HG03045 (cell line): ENCODE measurements at regions not wholly inside any gene's neighbourhood (a gene's known extent, or its start where the extent isn't known, plus 50 kb on each side); places are given as distances from the start of the nearest gene placed in this dataset.

Experiments used
- ATAC-seq: cut with Tn5 transposase; IDR thresholded peaks from one replicate; pipeline ENCODE4 v1.9.1; 2021; ENCODE audit warnings: mild to moderate bottlenecking, moderate library complexity; ENCODE audit not compliant: unreplicated experiment

DNA sequence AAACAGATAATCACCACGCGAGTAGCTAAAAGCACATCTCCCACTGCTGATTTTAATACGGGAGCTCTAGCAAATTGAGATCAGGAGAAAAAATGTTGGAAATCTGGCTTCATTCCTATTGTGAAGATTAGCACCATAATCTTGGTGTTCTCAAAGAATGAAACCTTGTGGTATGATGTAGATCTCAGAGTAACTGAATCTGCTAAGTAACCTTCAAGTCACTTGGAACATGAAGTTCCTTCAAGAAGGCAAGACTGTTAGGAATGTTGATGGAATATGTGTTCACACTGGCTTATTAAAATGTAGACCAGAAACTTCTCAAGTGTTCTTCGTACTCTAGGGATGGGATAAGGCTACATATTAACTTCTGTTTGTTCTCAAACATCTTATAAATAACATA, 117.4 kb upstream of the CHRM3 start:
- no peak for ATAC-seq

DNA sequence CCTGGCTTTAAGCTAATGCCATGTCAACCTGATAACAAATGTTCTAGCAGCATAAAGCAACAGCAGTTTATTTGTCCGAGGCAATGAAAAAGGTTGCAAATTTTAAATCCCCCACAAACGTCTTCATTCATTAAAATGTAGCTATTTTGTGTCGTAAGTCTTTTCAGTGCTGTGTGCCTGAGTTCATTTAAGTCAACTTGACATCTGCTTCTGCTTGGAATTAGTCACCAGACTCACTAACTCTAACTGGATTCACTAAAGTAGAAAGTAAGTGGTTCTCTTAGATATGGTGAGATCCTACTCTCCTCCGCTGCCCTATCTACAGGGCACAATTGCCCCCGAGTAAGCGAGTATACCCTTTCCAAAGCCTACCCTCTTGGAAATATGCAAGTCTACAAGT, 118.4 kb upstream of the CHRM3 start:
- ATAC-seq: no peak

DNA sequence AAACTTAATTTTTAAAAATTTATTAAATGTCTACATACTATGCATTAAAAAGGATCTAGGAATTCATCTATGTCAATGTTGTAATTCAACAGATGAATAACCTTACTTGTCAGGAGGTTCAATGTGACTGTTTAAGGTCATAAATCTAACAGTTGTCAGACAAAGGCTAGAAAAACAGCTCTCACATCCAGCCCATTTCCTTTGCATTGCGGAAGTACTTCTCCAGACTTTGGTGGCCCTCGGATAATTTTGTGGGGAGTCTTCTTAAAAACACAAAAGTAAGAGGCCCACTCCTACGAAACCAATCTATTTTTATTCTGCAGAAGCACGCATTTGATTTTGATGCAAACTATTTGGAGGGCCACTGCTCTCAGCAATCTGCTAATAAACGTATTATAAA, 122.6 kb upstream of the CHRM3 start:
- no peak for ATAC-seq

DNA sequence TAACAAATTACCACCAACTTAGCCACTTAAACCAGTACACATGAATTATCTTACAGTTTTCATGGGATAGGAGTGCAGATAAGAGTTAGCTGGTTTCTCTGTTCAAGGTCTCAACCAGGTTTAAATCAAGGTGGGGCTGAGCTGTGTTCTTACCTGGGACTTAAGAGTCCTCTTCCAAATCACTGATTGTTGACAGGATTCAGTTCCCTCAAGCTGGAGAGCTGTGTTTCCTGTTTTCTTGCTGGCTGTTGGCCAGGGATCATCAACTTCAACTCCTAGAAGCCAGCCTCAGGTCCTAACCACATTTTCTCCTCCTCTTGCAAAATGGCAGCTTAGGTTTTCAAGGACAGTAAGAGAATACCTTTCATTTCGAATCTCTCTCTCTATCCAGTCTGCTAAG, 123.8 kb upstream of the CHRM3 start:
- no peak for ATAC-seq

DNA sequence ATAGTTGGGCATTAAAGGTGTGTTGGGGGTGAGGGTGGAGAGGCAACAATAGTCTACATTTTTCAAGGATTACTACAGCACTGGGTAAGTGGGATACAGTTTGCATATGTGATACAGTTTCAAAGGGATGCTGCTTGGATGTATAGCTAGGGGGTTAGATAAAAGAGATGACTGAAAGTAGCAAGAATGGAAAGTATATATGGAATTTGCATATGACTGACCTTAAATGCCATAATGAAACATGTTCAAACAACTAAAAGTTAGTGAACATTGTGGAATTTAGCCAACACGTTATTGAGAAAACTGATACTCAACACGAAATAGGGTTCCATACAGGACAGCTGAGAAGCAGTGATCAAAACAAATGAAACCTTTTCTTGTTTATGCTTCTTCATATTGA, 124.8 kb upstream of the CHRM3 start:
- ATAC-seq: no peak

DNA sequence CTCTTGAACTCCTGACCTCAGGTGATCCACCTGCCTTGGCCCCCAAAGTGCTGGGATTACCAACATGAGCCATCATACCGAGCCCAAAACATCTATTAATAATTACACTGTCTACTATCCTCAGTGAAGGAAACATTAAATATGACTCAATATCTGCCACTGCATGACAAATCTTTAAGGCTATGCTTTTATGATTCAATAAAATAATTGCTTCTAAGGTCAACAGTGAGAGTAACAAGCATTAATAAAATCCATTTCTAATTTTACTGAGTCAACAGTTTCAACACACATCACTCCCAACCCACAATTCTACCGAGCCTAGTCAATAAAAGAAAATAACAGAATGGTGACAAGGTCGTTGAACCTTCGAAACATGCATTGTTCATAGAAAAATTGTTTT, 125.5 kb upstream of the CHRM3 start:
- no peak for ATAC-seq

DNA sequence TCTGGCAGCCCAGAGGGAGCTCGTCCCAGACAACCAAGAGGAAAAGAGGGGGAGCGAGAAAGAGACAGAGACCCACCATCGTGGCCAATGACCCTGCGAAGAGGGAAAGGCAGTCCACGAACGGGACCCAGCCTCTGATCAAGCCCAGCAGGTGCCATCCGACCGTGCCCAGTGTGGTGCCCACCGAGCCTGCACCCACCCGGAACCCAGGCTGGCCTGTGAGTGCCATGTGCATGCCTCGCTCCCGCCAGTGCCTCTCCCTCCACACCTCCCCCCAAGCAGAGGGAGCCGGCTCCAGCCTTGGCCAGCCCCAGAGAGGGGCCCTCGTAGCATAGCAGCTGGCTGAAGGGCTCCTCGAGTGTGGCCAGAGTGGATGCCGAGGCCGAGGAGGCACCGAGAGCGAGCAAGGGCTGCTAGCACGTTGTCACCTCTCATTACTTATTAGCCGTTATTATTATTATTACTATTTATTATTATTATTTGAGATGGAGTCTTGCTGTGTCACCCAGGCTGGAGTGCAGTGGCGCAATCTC, 130.7 kb upstream of the CHRM3 start:
- ATAC-seq: no peak

DNA sequence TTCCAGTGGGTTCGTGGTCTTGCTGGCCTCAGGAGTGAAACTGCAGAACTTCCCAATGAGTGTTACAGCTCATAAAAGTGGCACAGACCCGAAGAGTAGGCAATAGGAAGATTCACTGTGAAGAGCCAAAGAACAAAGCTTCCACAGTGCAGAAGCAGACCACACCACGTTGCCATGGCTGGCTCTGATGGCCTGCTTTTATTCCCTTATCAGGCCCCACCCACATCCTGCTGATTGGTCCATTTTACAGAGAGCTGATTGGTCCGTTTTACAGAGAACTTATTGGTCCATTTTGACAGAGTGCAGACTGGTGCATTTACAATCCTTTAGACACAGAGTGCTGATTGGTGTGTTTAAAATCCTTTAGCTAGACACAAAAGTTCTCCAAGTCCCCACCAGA, 131.4 kb upstream of the CHRM3 start:
- ATAC-seq: no peak

DNA sequence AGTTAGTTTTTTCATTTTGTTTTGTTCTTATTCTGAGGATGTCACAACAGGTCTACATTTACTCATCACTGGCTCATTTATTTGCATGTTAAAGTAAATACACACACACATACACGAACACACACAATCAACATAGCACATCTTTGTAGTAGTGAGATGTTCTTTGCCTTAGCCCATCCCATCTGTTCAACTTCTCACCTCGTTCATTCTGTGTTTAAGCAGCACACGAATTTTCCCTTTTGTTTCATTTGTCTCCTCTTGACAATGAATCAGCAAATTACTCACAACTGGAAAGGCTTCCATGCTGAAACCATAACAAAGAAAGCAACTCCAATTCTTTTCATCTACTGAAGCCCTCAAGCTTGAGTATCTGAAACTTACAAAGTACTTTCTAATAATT, 133.3 kb upstream of the CHRM3 start:
- no peak for ATAC-seq

DNA sequence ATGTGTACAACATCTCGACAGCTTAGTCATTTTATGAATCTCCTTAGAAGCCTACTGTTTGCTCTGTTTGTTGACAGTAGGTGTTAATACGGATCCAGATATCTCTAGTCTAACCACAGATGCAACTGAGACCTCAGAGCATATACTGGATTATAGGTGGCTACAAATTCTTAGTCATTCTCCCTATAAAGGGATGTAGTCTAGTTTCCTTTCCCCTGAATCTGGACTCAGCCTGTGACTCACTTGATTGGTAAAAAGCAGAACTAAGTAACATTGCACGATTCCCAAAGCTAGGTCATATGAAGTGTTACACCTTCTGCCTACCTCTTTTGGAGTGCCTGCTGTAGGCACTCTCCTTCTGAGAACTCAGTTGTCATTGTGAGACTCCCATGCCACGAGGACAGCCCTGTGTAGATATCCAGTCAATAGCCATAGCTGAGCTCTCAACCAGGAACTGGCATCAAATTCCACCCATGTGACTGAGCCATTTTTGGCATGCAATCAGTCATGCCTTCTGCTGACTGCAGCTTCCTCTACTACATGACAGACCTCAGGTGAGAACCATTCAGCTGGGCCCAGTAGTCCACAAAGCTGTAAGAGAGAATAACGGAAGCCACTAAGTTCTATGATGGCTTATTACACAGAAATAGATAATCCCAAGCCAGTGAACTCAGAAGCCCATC, 135.9 kb upstream of the CHRM3 start:
- no peak for ATAC-seq

DNA sequence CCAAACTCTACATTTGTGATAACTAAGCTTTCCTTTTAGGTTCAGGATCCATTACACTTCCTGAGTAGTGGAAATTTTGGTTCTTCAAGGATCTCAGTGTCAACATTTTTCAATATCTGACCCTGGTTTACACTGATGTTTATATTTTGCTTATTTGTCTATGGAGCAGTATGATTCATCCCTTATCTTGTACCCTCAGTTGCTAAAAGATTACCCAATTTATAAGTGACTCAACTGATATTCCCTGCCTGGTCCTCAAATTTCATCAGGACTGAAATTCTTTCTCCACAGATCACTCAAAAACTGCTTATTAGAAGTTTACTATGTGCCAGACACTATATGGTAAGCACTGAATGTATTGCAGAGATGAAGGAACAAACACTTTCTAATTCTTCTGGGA, 139.1 kb upstream of the CHRM3 start:
- ATAC-seq: no peak

DNA sequence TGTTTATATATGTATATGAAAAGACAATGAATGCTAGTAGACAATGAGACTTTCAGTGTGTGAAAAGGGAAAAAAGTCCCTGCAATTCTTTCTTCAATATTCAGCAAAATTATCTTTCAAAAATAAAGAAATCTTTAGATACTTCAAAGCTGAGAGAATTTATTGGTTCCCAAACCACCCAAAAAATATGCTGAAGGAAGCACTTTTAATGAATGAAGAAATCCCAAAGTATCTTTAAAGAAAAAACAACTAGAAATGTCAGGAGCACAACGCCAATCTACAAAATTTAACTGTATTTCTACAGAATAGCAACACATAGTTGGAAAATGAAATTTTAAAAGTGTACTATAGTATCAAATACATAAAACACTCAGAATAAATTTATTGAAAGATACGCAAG, 142.3 kb upstream of the CHRM3 start:
- no peak for ATAC-seq

DNA sequence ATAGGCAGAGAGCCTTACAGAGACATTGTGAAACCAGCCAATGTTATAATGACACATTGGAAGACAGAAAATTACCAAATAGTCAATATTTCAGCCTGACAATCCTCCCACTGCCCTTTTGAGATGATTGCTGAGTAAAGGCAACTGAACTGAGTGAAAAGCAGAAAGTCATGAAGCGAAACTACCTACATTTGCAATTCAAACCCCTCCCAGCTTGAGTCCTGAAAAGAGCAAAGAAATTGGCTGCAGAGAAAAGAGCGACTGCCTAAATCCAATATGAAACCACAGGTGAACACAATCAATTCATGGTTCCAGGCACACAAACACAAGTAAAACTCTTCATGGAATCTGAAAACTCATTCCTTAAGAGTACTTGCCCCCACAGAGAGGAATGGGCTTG, 143.4 kb upstream of the CHRM3 start:
- no peak for ATAC-seq

DNA sequence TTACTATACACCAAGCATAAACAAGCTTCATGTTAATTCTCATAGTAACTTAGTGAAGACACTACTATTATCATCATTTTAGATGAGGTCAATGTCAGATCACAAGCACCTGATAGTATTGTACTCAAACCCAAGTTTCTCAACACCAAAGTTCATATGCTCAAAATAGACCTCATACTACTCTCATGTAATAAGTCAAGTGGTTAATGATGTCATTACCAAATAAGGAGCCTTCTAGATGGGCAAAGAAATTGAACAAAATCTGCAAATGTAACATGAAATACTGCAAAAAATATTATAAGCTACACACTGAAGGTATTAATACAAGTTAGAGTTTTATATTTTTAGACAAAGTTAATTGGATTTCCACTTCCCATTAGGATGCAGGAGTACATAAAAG, 144.0 kb upstream of the CHRM3 start:
- ATAC-seq: no peak

DNA sequence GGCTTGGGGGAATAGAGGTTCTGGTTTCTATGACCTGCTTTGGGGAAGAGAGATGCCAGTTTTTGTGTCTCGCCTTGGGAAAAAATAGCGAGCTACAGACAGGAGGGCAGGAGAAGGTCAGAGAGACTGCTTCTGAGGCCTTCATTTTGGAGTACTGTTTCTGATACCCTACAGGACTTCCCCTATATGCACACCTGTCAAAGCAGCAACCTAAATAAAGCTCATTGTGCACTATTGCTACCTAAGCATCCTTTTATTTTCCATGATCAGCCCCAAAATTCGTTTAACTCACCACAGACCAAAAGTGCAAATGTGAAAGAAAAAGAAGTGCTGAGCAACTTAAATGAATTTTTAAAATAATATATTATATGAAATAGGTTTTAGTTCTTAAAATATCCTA, 145.6 kb upstream of the CHRM3 start:
- no peak for ATAC-seq

DNA sequence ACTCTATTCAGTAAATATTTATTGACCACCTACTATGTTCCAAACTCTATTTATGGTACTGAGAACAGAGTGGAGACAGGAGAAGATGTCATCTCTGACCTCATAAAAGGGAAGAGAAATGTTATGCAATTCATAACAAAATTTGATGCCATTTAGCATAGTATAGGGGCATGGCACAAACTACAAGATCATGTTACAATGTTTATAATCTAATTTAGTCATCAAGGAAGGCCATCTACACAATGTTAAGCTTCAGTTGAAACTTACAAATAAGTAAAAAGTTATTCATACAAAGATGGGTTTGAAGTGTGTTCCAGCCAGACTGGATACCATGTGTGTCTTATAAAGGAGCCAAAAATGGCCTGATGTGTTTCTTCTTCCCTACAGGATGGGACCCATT, 146.8 kb upstream of the CHRM3 start:
- ATAC-seq: no peak

DNA sequence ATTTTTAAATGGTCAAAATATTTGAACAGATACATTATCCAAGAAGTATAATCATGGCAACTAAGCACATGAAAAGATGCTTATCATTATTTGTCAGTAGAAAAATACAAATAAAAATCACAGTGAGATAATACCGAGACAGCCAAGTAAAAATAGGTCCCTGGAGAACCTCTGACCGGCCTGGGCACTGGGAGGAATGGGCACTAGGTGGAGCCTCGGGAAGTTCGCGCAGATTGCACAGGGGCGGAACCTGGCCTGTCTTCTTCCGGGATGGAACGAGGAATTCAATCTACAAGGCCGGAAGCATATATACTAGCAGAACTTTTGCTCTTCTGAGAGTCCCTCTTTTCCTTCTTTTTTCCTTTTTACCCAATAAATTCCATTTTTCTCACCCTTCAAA, 148.5 kb upstream of the CHRM3 start:
- ATAC-seq: no peak

DNA sequence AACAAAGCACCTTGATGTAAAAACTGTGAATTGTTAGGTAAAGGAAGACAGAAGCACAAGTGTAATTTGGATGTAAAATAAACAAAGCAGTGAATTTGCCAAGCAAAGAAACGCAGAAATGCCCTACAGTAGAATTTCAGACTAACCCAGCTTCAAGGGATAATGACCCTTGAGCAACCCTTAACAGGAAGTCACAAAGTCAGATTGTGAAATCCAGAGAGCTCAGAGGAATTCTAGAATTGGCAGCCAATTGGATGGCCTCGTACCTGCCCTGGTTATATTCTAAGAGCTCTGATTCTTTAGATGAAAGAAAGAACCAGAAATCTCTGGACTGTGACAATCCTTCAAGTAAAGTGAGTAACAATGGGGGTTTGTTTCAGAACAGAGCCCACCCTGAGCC, 152.7 kb upstream of the CHRM3 start:
- ATAC-seq: no peak

DNA sequence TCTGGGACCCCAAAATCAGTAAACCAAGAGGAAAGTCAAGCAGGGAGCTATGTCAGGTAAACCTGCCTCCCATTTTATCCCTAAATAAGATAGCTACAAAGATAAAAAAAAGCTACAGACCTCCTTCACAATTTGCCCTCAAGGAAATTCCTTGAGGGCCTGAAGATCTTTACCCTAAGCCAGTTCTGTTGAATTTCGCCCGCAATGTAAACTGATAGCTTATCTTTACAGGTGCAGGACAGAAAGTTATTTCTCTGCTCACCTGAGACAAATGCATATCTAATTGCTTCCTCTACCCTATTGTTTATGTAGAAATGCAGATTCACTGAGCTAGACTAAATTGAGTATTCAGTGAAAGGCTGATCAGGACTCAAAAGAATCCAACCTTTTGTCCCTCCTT, 153.4 kb upstream of the CHRM3 start:
- no peak for ATAC-seq

DNA sequence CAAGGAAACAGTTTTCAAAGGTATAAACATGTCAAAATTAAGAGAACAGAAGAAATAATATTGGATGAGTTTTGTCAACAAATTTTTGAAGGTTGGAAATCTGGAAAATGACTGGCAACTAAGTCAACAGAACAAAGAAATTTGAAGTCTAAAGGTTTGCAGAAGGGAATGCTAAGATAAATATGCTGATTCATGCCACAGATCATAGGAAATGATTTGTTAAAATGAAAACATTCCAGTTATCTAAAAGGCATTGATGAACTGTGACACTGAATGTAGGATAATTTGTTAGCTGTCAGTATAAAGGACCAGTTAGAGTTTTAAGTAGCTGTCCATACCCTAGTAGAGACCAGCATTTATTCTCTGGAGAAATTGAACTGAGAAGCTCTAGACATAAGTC, 157.9 kb upstream of the CHRM3 start:
- ATAC-seq: no peak

DNA sequence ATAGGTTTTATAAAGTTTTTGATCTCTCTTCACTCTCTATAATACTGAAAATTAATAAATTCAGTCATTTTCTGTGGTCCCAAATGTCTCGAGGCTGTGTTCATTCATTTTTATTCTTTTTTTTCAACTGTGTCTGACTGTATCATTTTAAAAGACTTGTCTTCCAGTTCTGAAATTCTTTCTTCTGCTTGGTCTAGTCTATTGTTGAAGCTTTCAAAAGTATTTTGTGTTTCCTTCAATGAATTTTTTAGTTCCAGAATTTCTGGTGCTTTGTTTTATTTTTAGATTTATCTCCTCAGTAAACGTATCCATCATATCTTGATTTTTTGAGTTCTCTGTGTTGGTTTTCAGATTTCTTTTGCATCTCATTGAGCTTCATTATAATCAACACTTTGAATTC, 161.0 kb upstream of the CHRM3 start:
- no peak for ATAC-seq

DNA sequence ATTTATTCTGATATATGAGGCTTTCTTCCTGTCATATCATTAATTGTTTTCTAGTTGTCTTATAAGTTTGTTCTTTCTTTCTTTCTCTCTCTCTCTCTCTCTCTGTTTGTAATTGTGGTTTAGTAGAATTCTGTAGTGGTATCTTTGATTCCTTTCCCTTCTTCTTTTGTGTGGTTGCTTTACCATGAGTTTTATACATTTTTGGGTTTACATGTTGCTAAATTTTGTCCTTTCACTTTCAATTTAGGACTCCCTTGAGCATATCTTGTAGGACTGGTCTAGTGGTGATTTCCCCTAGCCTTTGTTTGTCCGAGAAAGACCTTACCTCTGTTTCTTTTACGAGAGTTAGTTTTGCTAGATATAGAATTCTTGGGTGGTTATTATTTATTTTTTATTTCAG, 162.3 kb upstream of the CHRM3 start:
- no peak for ATAC-seq

DNA sequence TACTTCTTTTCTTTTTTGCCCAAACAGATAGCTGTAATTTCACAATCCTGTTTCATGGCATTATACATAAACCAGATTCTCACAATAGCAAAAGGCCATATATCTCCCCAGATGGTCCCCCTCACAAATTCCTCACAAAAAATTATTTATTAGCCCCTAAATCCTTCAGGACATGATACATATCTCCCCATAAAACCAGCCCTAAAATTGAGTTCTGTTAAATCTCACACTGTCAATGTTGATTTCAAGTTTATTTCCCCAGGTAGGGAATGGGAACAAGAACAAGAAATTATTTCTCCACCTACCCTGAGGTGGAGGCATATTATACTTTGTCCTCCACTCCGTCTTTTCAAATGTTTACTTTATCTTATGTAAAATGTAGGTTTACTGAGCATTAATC, 163.4 kb upstream of the CHRM3 start:
- ATAC-seq: no peak
